Large intestine (tissue), 3 donors: ENCODE measurements at regions not wholly inside any gene's neighbourhood (a gene's known extent, or its start where the extent isn't known, plus 50 kb on each side); places are given as distances from the start of the nearest gene placed in this dataset.

ENCODE experiments used
- DNase-seq, 2 donors: peaks; one replicate each; pipeline versions ENCODE4 v3.0.0 to v3.0.0-alpha.2; 2013
- H3K27ac ChIP-seq: one replicate; pipeline ENCODE4 v1.5.1; 2013; ENCODE audit warnings: low read length
- H3K27me3 ChIP-seq: 2 replicates; pipeline ENCODE4 v1.6.1; 2013; ENCODE audit warnings: low read length; ENCODE audit not compliant: control insufficient read depth, insufficient read depth
- H3K36me3 ChIP-seq: 2 replicates; pipeline ENCODE4 v1.6.1; 2013; ENCODE audit warnings: low read length; ENCODE audit not compliant: control insufficient read depth, insufficient read depth
- H3K4me1 ChIP-seq: one replicate; pipeline ENCODE4 v1.6.1; 2013; ENCODE audit warnings: low read length; ENCODE audit not compliant: control insufficient read depth, insufficient read depth
- H3K4me3 ChIP-seq: one replicate; pipeline ENCODE4 v1.5.1; 2013; ENCODE audit warnings: low read length
- H3K9me3 ChIP-seq: one replicate; pipeline ENCODE4 v1.6.1; 2013; ENCODE audit warnings: mild to moderate bottlenecking, low read depth, low read length, moderate library complexity; ENCODE audit not compliant: control insufficient read depth
- WGBS: methylation state at CpG from one replicate; pipeline ENCODE4 v1.1.5; 2013; ENCODE audit warnings: low lambda C conversion rate; ENCODE audit not compliant: insufficient coverage; 5-methylcytosine and 5-hydroxymethylcytosine counted together

DNA sequence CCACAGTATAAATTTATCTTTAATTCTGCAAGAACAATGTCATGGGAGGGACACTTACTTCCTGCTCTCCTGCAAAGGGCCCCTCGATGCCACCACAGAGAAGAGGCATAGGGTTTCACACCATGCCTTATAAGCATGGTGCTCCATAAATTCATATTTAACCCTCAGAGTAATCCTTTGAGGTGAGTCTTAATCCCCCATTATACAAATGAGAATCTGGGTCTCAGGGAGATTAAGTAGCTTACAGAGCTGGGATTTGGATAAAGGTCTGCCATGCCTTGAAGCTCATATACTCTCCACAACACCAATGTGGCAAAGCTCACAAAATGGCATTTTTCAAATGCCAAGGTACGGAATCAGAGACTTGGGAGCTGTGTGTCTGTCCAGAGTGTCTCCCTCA lies 268.5 kb upstream of the CCL2 start:
- H3K27ac ChIP-seq = no peak overlapping the region
- no peaks in the 10 kb centered on the region for H3K9me3 ChIP-seq
- H3K4me3 ChIP-seq = no peak overlapping the region
- WGBS = no CpG with 5 or more reads among the region's 2 CpGs
- no peaks in the 10 kb centered on the region for H3K36me3 ChIP-seq
- no peak for DNase-seq
- no peaks in the 10 kb centered on the region for H3K4me1 ChIP-seq
- H3K27me3 ChIP-seq = peaks cover 2% of the 10 kb centered on the region

- Histone ChIP-seq H3K9me3 (no peaks in the 10 kb centered on the region), H3K4me1 (no peaks in the 10 kb centered on the region), H3K4me3 (no peak overlapping the region), H3K27me3 (peaks cover 2% of the 10 kb centered on the region), H3K27ac (no peak overlapping the region), H3K36me3 (no peaks in the 10 kb centered on the region)
- WGBS = no CpG with 5 or more reads among the region's 2 CpGs
- no peak for DNase-seq
These were observed 267.9 kb upstream of the CCL2 start for GRCh38 chr17:33987162-33987561.

- no peak overlapping the region for H3K27ac ChIP-seq
- DNase-seq = no peak
These were observed 265.5 kb upstream of the CCL2 start for GRCh38 chr17:33989361-33990148.

DNA sequence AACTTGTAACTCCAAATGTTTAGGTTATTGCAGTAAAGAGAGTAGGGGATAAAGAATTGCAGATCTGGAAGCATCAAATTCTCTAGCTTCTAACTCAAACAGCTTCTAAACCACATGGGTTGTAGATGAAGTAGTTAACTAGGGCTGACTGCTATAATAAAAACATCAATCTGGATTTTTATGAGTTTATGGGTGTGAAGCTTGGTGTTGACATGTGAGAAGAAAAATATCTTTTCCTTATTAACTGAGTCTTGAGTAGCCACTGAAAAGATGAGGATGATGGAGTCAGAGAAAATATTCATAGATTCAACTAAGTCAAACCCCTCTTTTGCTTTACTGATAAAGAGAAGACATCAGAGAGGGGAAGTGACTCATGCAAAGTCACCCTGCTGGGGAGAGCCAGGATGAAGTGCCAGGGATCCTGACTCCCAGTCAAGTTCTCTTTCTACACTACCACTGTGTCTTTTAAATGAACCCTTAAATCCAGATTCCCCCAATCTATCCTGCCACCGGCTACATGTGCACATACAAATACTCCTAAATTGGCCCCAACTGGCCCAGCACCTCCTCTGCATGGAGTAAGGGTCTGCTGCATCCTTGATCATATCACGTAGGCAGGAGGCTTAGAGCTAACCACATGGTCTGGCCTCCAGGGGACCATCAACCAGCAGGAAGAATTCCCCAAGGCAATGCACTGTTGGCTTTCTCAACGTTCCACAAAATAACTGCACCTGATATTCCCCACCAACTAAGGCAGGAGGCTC lies 264.0 kb upstream of the CCL2 start:
- DNase-seq = no peak
- H3K4me1 ChIP-seq = no peaks in the 10 kb centered on the region
- H3K27ac ChIP-seq = no peak overlapping the region
- no peak overlapping the region for H3K4me3 ChIP-seq
- H3K36me3 ChIP-seq = no peaks in the 10 kb centered on the region
- H3K9me3 ChIP-seq = no peaks in the 10 kb centered on the region
- WGBS = no CpG with 5 or more reads among the region's 3 CpGs
- peaks cover 2% of the 10 kb centered on the region for H3K27me3 ChIP-seq

More at GRCh38 chr17:33989361-33990148, 265.5 kb upstream of the CCL2 start:
- Histone ChIP-seq H3K9me3 (no peaks in the 10 kb centered on the region), H3K4me1 (no peaks in the 10 kb centered on the region), H3K4me3 (no peak overlapping the region), H3K27me3 (peaks cover 2% of the 10 kb centered on the region), H3K36me3 (no peaks in the 10 kb centered on the region)
- WGBS = 50% methylated on average over 1 of the region's 8 CpGs

- H3K27me3 ChIP-seq = peaks cover 2% of the 10 kb centered on the region
- no CpG with 5 or more reads among the region's 5 CpGs for WGBS
These were observed 263.0 kb upstream of the CCL2 start for GRCh38 chr17:33992113-33992512.

DNA sequence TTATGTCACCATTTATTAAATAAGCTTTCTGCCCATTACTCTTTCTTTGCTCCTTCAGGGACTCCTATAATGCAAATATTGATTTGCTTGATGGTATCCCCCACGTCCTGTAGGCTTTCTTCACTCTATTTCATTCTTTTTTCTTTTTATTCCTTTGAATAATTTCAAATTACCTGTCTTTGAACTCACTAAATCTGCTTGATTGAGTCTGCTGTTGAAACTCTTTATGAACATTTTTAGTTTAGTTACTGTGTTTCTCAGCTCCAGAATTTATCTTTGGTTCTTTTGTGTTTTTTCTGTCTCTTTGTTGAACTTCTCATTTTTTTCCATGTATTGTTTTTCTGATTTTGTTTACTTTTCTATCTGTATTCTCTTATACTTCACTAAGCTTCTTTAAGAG lies 254.4 kb upstream of the CCL2 start:
- Histone ChIP-seq H3K27ac (no peak overlapping the region), H3K4me1 (no peaks in the 10 kb centered on the region), H3K9me3 (peaks cover 8% of the 10 kb centered on the region), H3K4me3 (no peak overlapping the region), H3K36me3 (no peaks in the 10 kb centered on the region), H3K27me3 (no peaks in the 10 kb centered on the region)
- no peak for DNase-seq
- WGBS = 50% methylated on average over 1 of the region's 1 CpG

More at GRCh38 chr17:33992113-33992512, 263.0 kb upstream of the CCL2 start:
- no peak for DNase-seq
- H3K4me3 ChIP-seq = no peak overlapping the region
- no peaks in the 10 kb centered on the region for H3K36me3 ChIP-seq
- H3K9me3 ChIP-seq = no peaks in the 10 kb centered on the region
- no peaks in the 10 kb centered on the region for H3K4me1 ChIP-seq
- no peak overlapping the region for H3K27ac ChIP-seq

GRCh38 chr17:34001246-34001645 lies 253.8 kb upstream of the CCL2 start:
- Histone ChIP-seq H3K27ac (no peak overlapping the region), H3K27me3 (no peaks in the 10 kb centered on the region), H3K9me3 (peaks cover 8% of the 10 kb centered on the region), H3K4me1 (no peaks in the 10 kb centered on the region), H3K4me3 (no peak overlapping the region), H3K36me3 (no peaks in the 10 kb centered on the region)
- no peak for DNase-seq
- WGBS = no CpG with 5 or more reads among the region's 2 CpGs

DNA sequence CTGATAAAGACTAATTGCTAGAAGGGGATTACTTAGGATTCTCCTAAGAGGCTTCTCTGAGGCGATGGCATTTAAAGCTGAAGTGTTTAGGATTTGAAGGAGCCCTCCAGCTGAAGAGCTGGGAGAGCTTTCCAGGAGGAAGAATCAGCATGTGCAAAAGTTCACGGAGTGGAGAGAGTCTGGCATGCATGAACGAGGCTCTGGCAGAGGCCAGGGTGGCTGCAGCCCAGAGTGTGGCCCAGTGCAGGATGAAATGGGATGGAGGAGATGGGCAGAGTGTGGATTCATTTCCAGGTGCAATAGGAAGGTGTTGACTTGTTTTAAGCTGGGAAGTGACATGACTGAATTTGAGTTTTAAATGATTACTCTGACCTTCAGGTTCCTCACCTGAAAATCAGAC lies 249.0 kb upstream of the CCL2 start:
- Histone ChIP-seq H3K27me3 (no peaks in the 10 kb centered on the region), H3K27ac (no peak overlapping the region), H3K4me1 (no peaks in the 10 kb centered on the region), H3K9me3 (no peaks in the 10 kb centered on the region), H3K4me3 (no peak overlapping the region), H3K36me3 (no peaks in the 10 kb centered on the region)
- no peak for DNase-seq
- WGBS = no CpG with 5 or more reads among the region's 3 CpGs

DNA sequence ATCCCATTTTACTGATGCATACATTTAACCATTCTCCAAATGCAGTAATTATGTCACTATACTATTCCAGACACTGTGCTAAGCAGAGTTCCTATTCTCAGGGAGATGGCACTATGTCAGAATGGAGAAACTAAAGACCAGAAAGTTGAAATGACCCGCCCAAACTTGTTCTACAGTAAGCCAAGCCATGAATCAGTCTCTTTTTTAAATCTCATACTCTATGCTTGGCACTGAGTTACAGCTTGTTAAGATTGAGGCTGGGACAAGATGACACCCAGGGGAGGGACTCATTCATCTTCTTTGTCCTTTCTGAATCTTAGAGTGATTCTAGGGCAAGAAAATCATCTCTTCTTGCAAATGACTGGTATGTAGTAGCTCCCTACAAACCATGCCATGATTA lies 247.0 kb upstream of the CCL2 start:
- no peak overlapping the region for H3K4me3 ChIP-seq
- DNase-seq = no peak
- H3K4me1 ChIP-seq = no peaks in the 10 kb centered on the region
- H3K9me3 ChIP-seq = no peaks in the 10 kb centered on the region
- H3K36me3 ChIP-seq = no peaks in the 10 kb centered on the region
- no peak overlapping the region for H3K27ac ChIP-seq
- no peaks in the 10 kb centered on the region for H3K27me3 ChIP-seq
- no CpG with 5 or more reads among the region's 1 CpG for WGBS

DNA sequence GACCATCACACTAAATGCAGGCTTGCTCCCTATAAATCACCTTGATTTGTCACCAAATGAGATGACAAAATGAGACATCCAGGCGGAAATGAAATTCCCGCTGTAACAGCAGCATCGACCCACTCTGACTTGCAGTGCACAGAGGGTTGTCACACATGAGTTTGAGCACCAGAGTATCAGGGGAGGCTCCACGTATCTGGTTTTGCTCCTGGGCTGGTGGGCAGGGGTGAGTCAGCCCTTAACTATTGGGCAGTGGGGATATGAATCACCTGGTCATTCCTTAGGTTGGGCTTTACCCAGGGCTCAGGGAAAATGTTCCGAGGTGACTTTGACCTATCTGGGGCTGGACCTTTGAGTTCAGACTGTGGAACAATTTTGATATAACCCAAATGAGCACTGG lies 245.2 kb upstream of the CCL2 start:
- no peak overlapping the region for H3K27ac ChIP-seq
- no peak for DNase-seq
- H3K4me1 ChIP-seq = no peaks in the 10 kb centered on the region
- no peaks in the 10 kb centered on the region for H3K27me3 ChIP-seq
- no peak overlapping the region for H3K4me3 ChIP-seq
- WGBS = no CpG with 5 or more reads among the region's 5 CpGs
- no peaks in the 10 kb centered on the region for H3K36me3 ChIP-seq
- H3K9me3 ChIP-seq = no peaks in the 10 kb centered on the region
